HG02938 (cell line): ENCODE measurements at regions not wholly inside any gene's neighbourhood (a gene's known extent, or its start where the extent isn't known, plus 50 kb on each side); places are given as distances from the start of the nearest gene placed in this dataset.

Experiments
- ATAC-seq: cut with Tn5 transposase; IDR thresholded peaks from one replicate; pipeline ENCODE4 v1.9.1; 2021; ENCODE audit warnings: mild to moderate bottlenecking, moderate library complexity; ENCODE audit not compliant: unreplicated experiment

DNA sequence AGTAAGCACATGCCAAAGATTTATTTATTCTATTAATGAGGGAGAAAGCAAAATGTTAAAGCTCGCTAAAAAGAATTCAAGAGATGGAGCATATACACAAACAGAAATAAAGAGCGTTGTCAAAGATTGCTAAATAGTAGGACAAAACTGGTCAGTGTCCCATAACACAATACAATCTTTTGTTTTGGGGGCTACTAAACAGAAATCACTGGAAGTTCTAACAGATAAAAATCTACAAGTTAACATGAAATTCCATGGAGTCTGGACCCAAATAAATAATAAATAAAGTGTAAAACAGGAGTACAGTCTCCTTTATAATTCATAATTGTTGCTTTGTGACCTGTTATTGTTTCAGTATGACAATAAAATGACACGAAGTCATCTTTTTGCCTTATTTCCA lies 115.2 kb upstream of the CNTNAP4 start:
- no peak for ATAC-seq

DNA sequence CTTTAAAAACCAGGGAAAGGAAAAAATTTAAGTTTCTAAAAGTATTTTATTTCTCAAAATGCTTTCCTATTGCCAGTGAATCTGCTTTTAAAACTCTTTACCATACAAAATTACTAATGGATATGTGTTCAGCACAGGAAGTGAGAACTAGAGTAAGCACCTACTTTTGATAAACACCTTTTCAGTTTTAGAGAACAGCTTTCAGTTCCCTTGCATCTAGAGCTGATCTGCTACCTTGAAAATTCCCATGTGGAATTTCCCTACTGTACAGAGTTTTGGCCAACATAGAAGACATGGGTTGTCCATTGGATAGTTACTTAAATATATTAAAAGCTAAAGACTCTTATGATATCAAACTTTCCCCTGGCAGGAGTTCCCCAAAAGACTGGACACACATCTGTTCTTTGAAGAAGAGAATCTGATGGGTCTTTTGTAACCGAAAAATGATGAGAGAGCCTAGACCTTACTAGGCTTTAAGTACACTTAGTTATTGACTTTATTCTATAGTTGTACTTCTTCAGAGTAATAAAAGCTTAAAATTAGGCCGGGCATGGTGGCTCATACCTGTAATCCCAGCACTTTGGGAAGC lies 112.1 kb upstream of the CNTNAP4 start:
- ATAC-seq = peak; percentile 84

- peak; percentile 37 for ATAC-seq
Measured at GRCh38 chr16:76175718-76176117, 101.5 kb upstream of the CNTNAP4 start.

- ATAC-seq = peak; percentile 92
Measured at GRCh38 chr16:76176153-76176552, 101.0 kb upstream of the CNTNAP4 start.

GRCh38 chr16:76176616-76177015 lies 100.6 kb upstream of the CNTNAP4 start:
- no peak for ATAC-seq

DNA sequence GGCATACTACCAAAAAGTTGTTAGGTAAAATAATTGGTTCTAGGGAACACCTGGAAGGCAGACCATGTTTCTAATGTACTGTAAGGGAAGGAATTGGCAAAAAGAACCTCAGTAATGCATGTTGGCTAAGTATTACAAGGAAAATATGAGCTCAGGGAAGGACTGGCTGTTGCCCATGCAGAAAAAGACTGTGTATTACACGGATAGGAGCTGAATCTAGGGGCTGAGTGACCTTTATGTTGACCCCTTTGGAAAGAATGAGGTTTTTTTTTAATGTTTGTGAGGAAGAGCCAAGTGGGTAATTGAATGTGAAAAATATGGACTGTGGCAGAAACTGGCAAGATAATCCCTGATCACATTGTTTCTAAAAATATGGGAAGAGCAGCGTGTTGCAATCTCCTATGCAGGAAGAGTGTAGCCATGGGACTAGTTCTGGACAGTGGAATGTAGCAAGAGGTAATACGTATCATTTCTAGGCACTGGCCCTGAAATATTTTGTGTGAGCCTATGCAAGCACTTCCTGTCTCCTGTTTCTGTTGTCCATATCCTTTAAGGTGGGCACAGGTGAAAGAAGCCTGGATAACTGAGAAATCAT lies 95.1 kb upstream of the CNTNAP4 start:
- ATAC-seq = no peak

DNA sequence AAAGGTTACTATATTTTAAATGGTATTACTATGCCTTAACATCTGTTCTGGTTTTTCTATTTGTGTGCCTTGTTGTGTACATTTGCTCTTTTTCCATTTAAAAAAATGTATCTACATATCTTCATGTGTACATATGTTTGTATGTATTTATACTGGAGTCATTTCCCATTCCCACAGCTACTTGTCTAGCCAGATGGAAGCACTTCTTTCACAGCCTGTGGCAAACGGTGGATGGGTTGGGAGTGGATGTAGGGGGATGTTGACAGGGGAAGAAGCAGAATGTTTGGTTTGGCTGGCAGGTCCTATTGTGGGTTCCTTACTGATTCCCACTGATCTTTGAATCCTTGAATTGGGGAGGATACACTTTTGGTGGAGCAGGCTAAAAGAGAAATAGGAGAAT lies 93.6 kb upstream of the CNTNAP4 start:
- no peak for ATAC-seq

DNA sequence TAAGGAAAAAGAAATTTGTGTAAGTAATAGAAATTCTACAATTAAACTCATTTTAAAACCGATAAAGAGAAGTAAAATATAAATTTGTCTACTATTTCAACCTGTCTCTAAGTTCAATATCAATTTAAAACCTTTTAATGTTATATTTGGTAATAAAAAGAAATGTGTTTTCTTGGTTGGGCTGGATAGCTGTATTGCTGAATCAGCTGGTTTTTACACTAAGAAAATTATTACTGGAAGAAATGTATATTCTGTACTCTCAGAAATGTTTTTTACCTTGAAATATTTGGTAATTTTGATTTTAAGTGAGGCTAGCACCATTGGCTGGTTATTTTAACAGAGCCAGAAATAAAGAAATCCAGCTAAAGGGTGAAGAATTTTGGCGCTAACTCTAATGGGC lies 87.1 kb upstream of the CNTNAP4 start:
- no peak for ATAC-seq

DNA sequence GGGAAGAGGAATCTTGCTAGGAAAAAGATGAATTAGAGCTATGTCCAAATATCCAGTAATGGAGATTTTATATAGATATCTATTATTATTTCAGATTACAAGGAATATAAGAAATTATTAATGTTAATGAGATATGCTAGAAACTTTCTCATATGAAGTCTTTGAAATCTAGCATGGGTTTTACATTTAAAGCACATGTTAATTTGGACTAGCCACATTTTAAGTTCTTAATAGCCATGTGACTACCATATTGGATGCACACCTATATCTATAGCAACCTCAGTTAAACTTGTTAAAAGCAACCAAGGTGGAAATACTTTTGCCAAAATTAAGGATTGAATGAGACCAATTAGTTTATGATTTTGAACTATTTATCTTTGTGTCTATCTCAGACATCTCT lies 86.7 kb upstream of the CNTNAP4 start:
- ATAC-seq = no peak

- no peak for ATAC-seq
Measured at GRCh38 chr16:76193906-76194615, 83.1 kb upstream of the CNTNAP4 start.

- ATAC-seq = no peak
Measured at GRCh38 chr16:76194616-76195015, 82.6 kb upstream of the CNTNAP4 start.

GRCh38 chr16:76195056-76195455 lies 82.1 kb upstream of the CNTNAP4 start:
- ATAC-seq = no peak

GRCh38 chr16:76195648-76196047 lies 81.6 kb upstream of the CNTNAP4 start:
- no peak for ATAC-seq

- ATAC-seq = no peak
Measured at GRCh38 chr16:76197900-76198299, 79.3 kb upstream of the CNTNAP4 start.

DNA sequence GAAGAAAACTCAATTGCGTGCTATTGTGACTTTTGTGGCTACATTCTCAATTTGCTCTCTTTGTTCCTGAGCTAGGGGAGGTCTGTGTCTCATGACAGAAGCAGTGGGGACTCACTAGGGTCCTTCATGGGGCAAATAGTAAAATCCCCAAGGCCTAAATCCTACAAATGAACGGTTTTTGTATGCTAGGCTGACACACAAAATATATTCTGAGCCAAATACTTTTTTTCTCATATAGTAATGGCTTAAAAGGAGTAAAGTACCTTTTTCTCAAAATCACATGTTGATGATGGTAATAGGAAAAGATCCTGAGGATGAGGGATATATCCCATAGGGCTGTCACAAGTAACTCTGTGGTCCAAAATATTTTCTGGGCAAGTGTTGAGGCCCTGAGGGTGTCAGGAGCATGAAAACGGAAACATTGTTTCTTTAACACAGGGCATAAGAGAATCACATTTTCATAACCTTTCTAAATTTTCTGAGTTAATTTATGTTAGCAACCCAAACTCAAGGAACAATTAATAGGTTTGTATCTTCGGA lies 77.5 kb upstream of the CNTNAP4 start:
- ATAC-seq = no peak

GRCh38 chr16:76201385-76201784 lies 75.8 kb upstream of the CNTNAP4 start:
- ATAC-seq = no peak

DNA sequence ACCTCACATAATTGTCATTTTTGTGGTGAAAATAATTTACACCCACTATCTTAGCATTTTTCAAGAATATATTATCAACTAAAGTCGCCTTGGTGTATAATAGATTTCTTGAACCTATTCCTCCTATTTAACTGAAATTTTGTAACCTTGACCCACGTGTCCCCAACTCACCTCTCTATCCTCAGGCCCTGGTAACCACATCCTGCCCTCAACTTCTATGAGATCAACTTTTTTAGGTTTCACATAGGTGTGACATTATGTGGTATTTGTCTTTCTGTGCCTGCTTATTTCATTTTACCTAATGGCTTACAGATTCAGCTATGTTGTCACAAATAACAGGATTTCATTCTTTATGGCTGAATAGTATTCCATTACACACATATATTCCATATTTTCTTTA lies 73.0 kb upstream of the CNTNAP4 start:
- ATAC-seq = peak; percentile 50

DNA sequence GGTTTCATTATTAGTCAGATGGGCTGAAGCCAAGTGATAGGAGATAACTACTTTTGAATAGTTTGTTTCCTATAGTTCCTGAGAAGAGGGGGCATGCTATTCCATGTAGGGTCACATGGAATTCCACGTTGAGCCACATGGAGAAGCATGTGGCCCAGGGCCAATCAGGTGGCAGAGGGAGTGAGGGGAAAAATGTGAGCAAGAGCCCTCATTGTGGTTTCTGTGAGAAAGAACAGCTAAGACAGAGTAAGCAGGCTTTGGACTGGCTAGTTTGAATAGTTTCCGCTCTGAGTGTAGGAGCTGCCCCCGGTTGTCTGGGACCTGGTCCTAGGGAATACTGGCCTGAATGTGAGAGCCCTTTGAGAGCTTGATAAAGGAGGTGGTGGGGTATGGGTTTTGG lies 69.9 kb upstream of the CNTNAP4 start:
- ATAC-seq = no peak

DNA sequence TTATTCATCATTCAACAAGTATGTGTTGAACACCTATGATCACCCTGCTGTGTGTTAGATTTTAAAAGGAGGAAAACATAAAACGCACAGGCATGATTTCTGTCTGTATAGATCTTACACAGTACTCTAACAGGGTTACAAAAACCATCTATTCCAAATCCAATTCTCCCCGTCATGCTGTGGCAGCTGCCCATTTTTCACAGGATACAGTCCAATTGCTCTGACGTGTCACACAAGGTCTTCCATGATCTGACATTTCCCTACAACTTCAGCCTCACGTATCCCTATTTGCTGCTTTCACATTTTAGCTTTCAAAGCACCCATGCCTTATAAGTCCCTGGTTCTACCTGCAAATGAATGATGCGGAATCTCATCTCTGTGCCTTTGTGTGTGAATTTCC lies 67.0 kb upstream of the CNTNAP4 start:
- no peak for ATAC-seq

- ATAC-seq = no peak
Measured at GRCh38 chr16:76213860-76214259, 63.3 kb upstream of the CNTNAP4 start.

GRCh38 chr16:76214856-76215255 lies 62.3 kb upstream of the CNTNAP4 start:
- ATAC-seq = no peak

DNA sequence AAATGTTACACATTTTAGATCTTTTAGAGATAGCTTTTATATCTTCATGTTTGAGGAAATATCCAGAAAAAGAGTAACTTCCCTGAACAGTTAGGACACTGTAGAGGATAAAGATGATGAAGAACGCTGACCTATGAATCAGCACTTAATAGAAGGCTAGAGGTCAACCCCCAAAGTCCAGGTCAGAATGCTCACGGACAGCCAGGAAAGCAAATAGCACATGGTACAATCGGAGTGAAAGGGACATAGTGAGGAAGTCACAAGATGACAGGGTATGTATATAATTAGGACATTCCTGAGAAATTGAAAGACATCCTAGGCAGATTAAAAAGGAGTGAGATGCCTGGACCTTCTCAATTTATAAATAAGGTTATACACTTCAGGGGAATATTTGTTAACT lies 55.1 kb upstream of the CNTNAP4 start:
- no peak for ATAC-seq
